GM19025 (cell line): ENCODE measurements at regions not wholly inside any gene's neighbourhood (a gene's known extent, or its start where the extent isn't known, plus 50 kb on each side); places are given as distances from the start of the nearest gene placed in this dataset.
A peak's percentile ranks its signal among the peaks of the same experiment; 100 is the strongest.

Experiments
- ATAC-seq: cut with Tn5 transposase; IDR thresholded peaks from one replicate; pipeline ENCODE4 v1.9.1; 2021; ENCODE audit warnings: mild to moderate bottlenecking, low read depth, moderate library complexity; ENCODE audit not compliant: unreplicated experiment

DNA sequence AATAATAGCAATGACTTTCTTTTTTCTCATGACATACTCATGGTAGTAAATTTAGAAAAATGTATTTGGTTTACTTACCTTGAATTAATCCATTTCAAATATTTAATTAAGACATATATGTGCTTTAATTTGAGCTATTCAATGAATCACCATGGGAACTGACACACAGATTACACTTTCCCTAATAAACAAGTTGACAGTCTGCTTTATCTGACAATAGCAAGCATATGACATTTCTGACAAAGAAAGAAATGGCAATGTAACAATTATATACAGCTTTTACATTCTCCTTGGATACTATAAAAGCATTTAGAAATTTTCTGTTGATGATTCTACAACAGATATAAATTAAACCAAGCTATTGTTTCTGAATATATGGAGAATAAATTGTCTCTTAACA, 382.5 kb downstream of the CYLC2 start:
- no peak for ATAC-seq

GRCh38 chr9:103397868-103398600, 402.9 kb downstream of the CYLC2 start:
- ATAC-seq = peak; percentile 81

DNA sequence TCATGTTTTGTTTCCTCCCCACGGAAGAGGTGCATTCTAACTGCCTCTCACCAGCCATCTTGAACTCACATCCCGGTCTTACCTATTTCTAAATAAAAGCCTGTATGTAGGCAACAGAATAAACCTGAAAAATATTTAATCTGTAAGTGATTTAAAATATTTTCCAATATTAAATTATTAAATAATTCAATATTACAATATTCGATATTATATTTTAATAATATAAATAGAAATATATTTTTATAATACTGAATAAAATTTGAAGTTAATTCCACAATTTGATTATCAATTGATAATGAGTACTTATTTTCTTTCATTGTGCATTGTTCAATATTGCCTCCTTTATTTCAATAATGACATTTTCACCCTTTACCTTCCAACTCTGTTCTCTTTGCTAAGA, 404.4 kb downstream of the CYLC2 start:
- no peak for ATAC-seq

- ATAC-seq = no peak
These were observed 412.1 kb downstream of the CYLC2 start for GRCh38 chr9:103407260-103407659.

DNA sequence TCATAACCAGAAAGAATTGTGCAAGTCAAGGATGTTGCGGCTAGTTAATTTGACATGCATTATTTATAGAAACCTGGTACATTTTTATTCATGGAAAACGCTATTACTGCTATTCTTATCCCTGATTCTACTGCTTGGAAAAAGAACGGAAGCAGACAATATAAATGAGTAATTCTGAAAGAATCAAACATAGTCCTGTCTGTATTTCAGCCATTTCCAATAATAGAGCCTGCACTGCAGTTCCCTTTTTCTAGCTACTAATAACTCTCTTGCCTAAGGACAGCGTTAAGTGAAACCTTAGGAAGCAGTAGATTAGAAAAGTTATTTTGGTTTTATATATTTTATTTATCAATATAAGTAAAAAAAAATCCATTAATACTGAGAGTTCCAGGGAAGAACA, 414.9 kb downstream of the CYLC2 start:
- ATAC-seq = no peak

GRCh38 chr9:103427696-103428095, 432.6 kb downstream of the CYLC2 start:
- no peak for ATAC-seq

- no peak for ATAC-seq
These were observed 435.3 kb downstream of the CYLC2 start for GRCh38 chr9:103430469-103430868.

DNA sequence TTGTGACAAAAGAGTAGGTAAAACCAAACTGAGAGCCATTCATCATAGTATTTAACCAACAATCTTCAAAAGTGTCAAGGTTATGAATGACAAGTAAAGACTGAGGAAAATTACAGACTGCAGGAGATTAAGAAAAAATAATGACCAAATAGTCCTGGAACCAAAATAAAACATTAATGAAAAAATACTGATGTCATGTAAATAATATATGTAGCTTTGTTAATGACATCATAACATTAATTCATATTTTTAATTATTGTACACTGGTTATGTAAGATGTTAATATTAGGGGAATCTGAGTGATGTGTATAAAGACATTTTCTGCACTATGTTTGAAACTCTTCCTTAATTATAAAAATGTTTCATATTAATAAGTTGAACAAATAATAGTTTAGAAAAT, 436.7 kb downstream of the CYLC2 start:
- ATAC-seq = no peak

DNA sequence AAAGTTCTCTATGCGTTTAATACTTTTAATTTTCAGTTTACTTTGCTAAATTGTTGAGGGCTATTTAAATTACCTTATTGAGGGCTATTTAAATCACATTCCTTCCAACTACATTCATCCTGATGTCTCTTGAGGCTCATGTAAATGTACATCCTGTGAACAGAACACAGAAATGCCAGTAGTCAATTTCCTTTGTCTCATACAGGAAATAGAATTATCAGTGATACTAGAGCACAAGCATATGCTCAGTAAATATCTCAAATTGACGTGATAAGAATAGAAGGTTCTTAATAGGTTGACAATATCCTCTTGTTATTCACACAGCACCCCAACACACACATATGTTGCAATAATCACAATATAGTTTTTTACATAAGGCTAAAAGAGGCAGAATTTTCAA, 449.0 kb downstream of the CYLC2 start:
- ATAC-seq = no peak

- no peak for ATAC-seq
These were observed 463.7 kb downstream of the CYLC2 start for GRCh38 chr9:103458826-103459225.

GRCh38 chr9:103471241-103471640, 476.1 kb downstream of the CYLC2 start:
- ATAC-seq = no peak

- ATAC-seq = no peak
These were observed 479.0 kb downstream of the CYLC2 start for GRCh38 chr9:103474156-103474555.

GRCh38 chr9:103483471-103484096, 488.5 kb downstream of the CYLC2 start:
- no peak for ATAC-seq

DNA sequence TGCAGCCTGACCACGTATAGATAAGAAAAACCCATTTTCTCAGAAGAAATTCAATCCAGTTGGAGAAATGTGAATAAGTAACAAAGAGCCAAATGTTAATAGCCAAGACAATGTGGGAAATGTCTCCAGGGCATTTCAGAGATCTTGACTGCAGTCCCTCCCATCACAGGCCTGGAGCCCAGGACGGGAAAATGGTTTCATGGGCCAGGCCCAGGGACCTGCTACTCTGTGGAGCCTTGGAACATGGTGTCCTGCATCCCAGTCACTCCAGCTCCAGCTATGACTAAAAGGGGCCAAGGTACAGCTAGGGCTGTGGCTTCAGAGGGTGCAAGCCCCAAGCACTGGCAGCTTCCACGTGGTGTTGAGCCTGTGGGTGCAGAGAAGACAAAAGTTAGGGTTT, 490.0 kb downstream of the CYLC2 start:
- no peak for ATAC-seq

- ATAC-seq = no peak
These were observed 519.6 kb downstream of the CYLC2 start for GRCh38 chr9:103514767-103515166.

GRCh38 chr9:103522409-103522808, 527.3 kb downstream of the CYLC2 start:
- ATAC-seq = no peak

GRCh38 chr9:103530934-103531333, 535.8 kb downstream of the CYLC2 start:
- no peak for ATAC-seq

DNA sequence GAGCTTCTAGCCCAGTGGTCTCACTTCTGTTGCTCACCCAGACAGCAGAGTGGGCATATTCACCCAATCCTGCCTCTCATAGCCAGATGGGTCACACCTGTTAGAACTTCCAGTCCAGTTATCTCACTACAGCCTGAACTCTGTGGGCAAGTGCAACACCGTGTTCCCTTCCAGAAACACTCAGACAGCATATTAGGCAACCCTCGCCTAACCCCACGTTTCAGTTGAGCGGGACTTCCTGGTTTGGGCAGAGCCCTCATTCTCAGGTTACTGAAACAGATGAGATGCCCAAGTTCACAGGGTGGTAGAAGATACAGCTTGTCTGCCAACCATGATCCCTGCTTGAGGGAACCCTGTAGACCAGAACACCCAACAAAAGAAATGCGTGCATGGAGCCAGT, 538.2 kb downstream of the CYLC2 start:
- ATAC-seq = no peak

DNA sequence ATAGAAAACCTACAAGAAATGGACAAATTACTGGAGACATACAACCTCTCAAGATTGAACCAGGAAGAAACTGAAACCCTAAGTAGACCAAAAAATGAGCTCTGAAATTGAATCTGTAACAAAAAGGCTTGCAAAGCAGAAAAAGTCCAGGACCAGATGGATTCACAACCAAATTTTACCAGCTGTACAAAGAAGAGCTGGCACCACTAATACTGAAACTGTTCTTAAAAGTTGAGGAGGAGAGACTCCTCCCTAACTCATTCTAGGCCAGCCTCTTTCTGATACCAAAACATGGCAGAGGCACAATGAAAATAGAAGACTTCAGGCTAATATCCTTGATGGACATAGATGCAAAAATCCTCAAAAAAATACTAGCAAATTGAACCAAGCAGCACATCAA, 542.3 kb downstream of the CYLC2 start:
- ATAC-seq = no peak

DNA sequence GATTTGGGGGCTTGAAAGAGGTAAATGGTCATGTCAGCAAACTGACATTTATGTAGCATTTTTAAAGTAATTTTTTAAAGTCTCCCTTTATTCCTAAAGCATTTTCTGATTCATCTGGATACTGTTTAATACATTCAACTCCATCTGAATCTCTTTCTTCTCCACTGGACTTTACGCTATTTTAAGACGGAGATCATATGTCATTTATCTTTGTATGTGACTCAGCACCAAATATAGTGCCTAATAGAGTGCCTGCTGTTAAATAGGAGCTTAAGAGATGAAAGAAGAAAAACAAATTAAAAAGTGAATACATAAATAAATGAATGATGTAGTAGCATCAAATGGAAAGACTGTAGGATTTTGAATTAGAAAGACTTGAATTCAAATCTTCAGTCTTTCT, 548.8 kb upstream of the SMC2 start:
- ATAC-seq = no peak

GRCh38 chr9:103552712-103553111, 541.4 kb upstream of the SMC2 start:
- ATAC-seq = no peak

DNA sequence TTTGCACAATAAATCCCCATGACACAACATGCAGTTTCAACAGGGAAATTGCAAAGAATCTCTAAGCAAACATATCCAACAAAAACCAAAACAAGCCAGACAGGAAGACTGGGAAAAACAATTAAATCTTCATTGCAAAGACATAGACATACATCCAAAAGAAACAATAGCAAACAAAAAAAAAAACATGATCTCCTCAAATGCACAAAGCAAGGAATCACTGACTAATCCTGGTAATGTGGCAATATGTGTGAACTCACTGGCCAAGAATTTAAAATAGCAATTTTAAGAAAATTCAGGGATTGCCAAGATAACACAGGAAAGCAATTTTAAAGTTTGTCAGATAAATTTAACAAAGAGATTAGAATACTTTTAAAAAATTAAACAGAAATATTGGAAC, 520.1 kb upstream of the SMC2 start:
- no peak for ATAC-seq
